ENCODE measurements at regions not wholly inside any gene's neighbourhood (a gene's known extent, or its start where the extent isn't known, plus 50 kb on each side); places are given as distances from the start of the nearest gene placed in this dataset.

- H3K4me3 ChIP-seq (ENCODE audit: low read depth, low read length) = no peak overlapping the region
- no peak for TF ChIP-seq CTCF (IDR thresholded peaks at IDR 0.05; ENCODE audit: control insufficient read depth, extremely low read depth, insufficient read depth)
- DNase-seq (ENCODE audit: low read depth) = no peak
These were observed 608.1 kb downstream of the TYW1 start for GRCh38 chr7:67604461-67605386.

- no peak overlapping the region for H3K4me3 ChIP-seq (ENCODE audit: low read depth, low read length)
- no peak for TF ChIP-seq CTCF (IDR thresholded peaks at IDR 0.05; ENCODE audit: control insufficient read depth, extremely low read depth, insufficient read depth)
- DNase-seq (ENCODE audit: low read depth) = no peak
These were observed 612.2 kb downstream of the TYW1 start for GRCh38 chr7:67608806-67609205.

GRCh38 chr7:67610897-67611296, 614.3 kb downstream of the TYW1 start:
- H3K4me3 ChIP-seq (ENCODE audit: low read depth, low read length) = no peak overlapping the region
- DNase-seq (ENCODE audit: low read depth) = no peak
- TF ChIP-seq CTCF (IDR thresholded peaks at IDR 0.05; ENCODE audit: control insufficient read depth, extremely low read depth, insufficient read depth) = no peak

GRCh38 chr7:67614843-67615242, 618.2 kb downstream of the TYW1 start:
- TF ChIP-seq CTCF (IDR thresholded peaks at IDR 0.05; ENCODE audit: control insufficient read depth, extremely low read depth, insufficient read depth) = no peak
- no peak overlapping the region for H3K4me3 ChIP-seq (ENCODE audit: low read depth, low read length)
- no peak for DNase-seq (ENCODE audit: low read depth)

GRCh38 chr7:67616517-67616916, 619.9 kb downstream of the TYW1 start:
- no peak for TF ChIP-seq CTCF (IDR thresholded peaks at IDR 0.05; ENCODE audit: control insufficient read depth, extremely low read depth, insufficient read depth)
- no peak overlapping the region for H3K4me3 ChIP-seq (ENCODE audit: low read depth, low read length)
- no peak for DNase-seq (ENCODE audit: low read depth)

GRCh38 chr7:67618556-67619162, 622.0 kb downstream of the TYW1 start:
- DNase-seq (ENCODE audit: low read depth) = no peak
- no peak overlapping the region for H3K4me3 ChIP-seq (ENCODE audit: low read depth, low read length)
- no peak for TF ChIP-seq CTCF (IDR thresholded peaks at IDR 0.05; ENCODE audit: control insufficient read depth, extremely low read depth, insufficient read depth)

Data from LNCaP clone FGC (cell line).